Caco-2 (cell line): ENCODE measurements at regions not wholly inside any gene's neighbourhood (a gene's known extent, or its start where the extent isn't known, plus 50 kb on each side); places are given as distances from the start of the nearest gene placed in this dataset.

ENCODE experiments used
- BruUV-seq: library from RNA; stranded (reverse); fragments of 400-500 nt; replicated peaks from 2 replicates; lab custom pipeline; 2021; lab: Mats Ljungman, UMichigan
- CTCF ChIA-PET: fragments of 300-600 bp; sonication (Branson Sonifier 250); formaldehyde crosslinking; loops from one replicate; lab custom pipeline; 2022; ENCODE audit warnings: antibody characterized with exemption; lab: Charles Lee
- POLR2A ChIA-PET: fragments of 300-600 bp; sonication (Branson Sonifier 250); formaldehyde crosslinking; loops from one replicate; lab custom pipeline; 2022; ENCODE audit warnings: antibody characterized with exemption; lab: Charles Lee
- DNase-seq, 2 experiments: peaks; one replicate each; pipeline versions ENCODE4 v3.0.0 to v3.0.0-alpha.2; 2020 to 2022
- H3K27me3 ChIP-seq: replicated peaks from 2 replicates; pipeline ENCODE4 v1.6.0; 2011; ENCODE audit warnings: low read length; ENCODE audit not compliant: control insufficient read depth, insufficient read depth
- H3K36me3 ChIP-seq: 2 replicates; pipeline ENCODE4 v1.5.1; 2011; ENCODE audit warnings: low read length; ENCODE audit not compliant: control insufficient read depth, insufficient read depth
- H3K4me1 ChIP-seq: fragments of 250-450 bp; sonication (Bioruptor Pico); 2 replicates; pipeline ENCODE4 v1.5.1; 2020; ENCODE audit warnings: mild to moderate bottlenecking
- H3K4me3 ChIP-seq: 2 replicates; pipeline ENCODE4 v1.5.1; 2011; ENCODE audit warnings: low read depth, mild to moderate bottlenecking, control low read depth, low read length
- H3K9me3 ChIP-seq: fragments of 250-450 bp; sonication (Bioruptor Pico); 2 replicates; pipeline ENCODE4 v1.5.1; 2020; ENCODE audit warnings: mild to moderate bottlenecking, moderate library complexity
- H3K27ac Mint-ChIP-seq: one replicate; pipeline ENCODE4 v1.8.0; 2022; ENCODE audit warnings: mixed read lengths; ENCODE audit not compliant: unreplicated experiment
- H3K27me3 Mint-ChIP-seq: one replicate; pipeline ENCODE4 v1.8.0; 2022; ENCODE audit warnings: mixed read lengths; ENCODE audit not compliant: insufficient read depth, unreplicated experiment
- H3K36me3 Mint-ChIP-seq: one replicate; pipeline ENCODE4 v1.8.0; 2022; ENCODE audit warnings: mild to moderate bottlenecking, mixed read lengths; ENCODE audit not compliant: insufficient read depth, unreplicated experiment
- H3K4me1 Mint-ChIP-seq: one replicate; pipeline ENCODE4 v1.8.0; 2022; ENCODE audit warnings: low read depth, mixed read lengths; ENCODE audit not compliant: unreplicated experiment
- H3K4me3 Mint-ChIP-seq: one replicate; pipeline ENCODE4 v1.8.0; 2022; ENCODE audit warnings: mild to moderate bottlenecking, moderate library complexity, mixed read lengths; ENCODE audit not compliant: unreplicated experiment
- H3K9me3 Mint-ChIP-seq: one replicate; pipeline ENCODE4 v1.8.0; 2022; ENCODE audit warnings: mixed read lengths; ENCODE audit not compliant: unreplicated experiment
- intact Hi-C: fragments of 100-400 bp; cut with micrococcal nuclease; formaldehyde crosslinking; loops from one replicate; pipeline ENCODE4 v1.10.0; 2022; ENCODE audit not compliant: unreplicated experiment
- TF ChIP-seq, protein P1 (sequence below), 2 experiments: fragments of 200-600 bp in 1 of 2; IDR thresholded peaks; 1 replicate in 1 of 2; 2 replicates in 1 of 2; pipeline versions ENCODE4 v1.5.1 to v1.8.0; 2011 to 2022; ENCODE audit warnings: antibody characterized with exemption in 1 of 2, control low read depth in 1 of 2, inconsistent platforms in 1 of 2, low read depth in 1 of 2, low read length in 1 of 2, mild to moderate bottlenecking in 1 of 2, moderate library complexity in 1 of 2; ENCODE audit not compliant: insufficient read depth in 1 of 2, severe bottlenecking in 1 of 2, unreplicated experiment in 1 of 2

DNA sequence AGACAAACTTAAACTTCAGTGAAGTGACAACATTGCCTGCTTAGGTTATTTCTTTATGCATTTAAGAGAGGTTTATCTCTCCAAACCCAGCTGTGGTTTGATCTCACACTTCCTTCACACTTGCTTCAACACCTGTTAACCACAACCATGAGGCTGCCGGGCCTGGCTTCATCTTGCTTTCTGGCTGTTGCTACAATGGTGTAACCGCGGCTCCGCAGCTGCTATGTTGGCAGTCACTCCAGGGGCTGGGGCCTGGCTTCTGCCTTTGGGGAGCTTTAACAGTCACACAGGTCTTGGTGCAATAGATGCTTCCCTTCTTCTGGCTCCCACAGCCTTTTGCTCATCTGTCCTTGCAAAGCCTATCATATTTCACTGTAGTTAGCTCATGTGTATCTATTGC is 72.9 kb upstream of the MNS1 start:
- ChIA-PET CTCF (no interaction called here), POLR2A (no interaction called here)
- Histone ChIP-seq H3K4me1 (no peaks in the 10 kb centered on the region), H3K36me3 (no peaks in the 10 kb centered on the region), H3K27me3 (no peaks in the 10 kb centered on the region; the same call in 1 of the 2 replicates), H3K4me3 (no peak overlapping the region), H3K9me3 (no peaks in the 10 kb centered on the region)
- H3K9me3 Mint-ChIP-seq = peaks cover 16% of the 10 kb centered on the region
- TF ChIP-seq, protein P1, sequence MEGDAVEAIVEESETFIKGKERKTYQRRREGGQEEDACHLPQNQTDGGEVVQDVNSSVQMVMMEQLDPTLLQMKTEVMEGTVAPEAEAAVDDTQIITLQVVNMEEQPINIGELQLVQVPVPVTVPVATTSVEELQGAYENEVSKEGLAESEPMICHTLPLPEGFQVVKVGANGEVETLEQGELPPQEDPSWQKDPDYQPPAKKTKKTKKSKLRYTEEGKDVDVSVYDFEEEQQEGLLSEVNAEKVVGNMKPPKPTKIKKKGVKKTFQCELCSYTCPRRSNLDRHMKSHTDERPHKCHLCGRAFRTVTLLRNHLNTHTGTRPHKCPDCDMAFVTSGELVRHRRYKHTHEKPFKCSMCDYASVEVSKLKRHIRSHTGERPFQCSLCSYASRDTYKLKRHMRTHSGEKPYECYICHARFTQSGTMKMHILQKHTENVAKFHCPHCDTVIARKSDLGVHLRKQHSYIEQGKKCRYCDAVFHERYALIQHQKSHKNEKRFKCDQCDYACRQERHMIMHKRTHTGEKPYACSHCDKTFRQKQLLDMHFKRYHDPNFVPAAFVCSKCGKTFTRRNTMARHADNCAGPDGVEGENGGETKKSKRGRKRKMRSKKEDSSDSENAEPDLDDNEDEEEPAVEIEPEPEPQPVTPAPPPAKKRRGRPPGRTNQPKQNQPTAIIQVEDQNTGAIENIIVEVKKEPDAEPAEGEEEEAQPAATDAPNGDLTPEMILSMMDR (IDR thresholded peaks at IDR 0.05; ENCODE audit: insufficient read depth in 1 of 2, low read depth in 1 of 2, low read length in 1 of 2, severe bottlenecking in 1 of 2, unreplicated experiment in 1 of 2) = no peak
- no peak for DNase-seq
- no peak overlapping the region for H3K4me3 Mint-ChIP-seq
- no peak overlapping the region for H3K27ac Mint-ChIP-seq
- intact Hi-C loops = no loop called here
- no TSS peak for BruUV-seq
- H3K36me3 Mint-ChIP-seq = peaks cover 3% of the 10 kb centered on the region
- no peaks in the 10 kb centered on the region for H3K4me1 Mint-ChIP-seq
- H3K27me3 Mint-ChIP-seq = peaks cover 4% of the 10 kb centered on the region

DNA sequence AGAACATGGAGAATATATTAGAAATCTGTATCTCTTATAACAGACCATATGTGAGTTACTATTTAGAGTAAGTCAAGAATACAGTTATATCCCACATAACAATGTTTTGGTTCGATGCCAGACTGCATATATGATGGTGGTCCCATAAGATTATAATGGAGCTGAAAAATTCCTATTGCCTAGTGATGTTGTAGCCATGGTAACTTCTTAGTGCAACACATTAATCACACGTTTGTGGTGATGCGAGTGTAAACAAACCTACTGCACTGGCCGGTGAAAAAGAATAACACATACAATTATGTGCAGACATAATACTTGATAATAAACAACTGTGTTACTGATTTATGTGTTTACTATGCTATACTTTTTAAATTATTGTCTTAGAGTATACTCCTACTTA is 69.8 kb upstream of the MNS1 start:
- H3K9me3 Mint-ChIP-seq = peaks cover 7% of the 10 kb centered on the region
- CTCF ChIA-PET = no interaction called here
- H3K4me3 Mint-ChIP-seq = no peak overlapping the region
- TF ChIP-seq, protein P1 (IDR thresholded peaks at IDR 0.05; ENCODE audit: insufficient read depth in 1 of 2, low read depth in 1 of 2, low read length in 1 of 2, severe bottlenecking in 1 of 2, unreplicated experiment in 1 of 2) = no peak
- H3K27ac Mint-ChIP-seq = no peak overlapping the region
- H3K36me3 ChIP-seq = no peaks in the 10 kb centered on the region
- H3K27me3 Mint-ChIP-seq = peaks cover 4% of the 10 kb centered on the region
- no TSS peak for BruUV-seq
- DNase-seq = no peak
- H3K36me3 Mint-ChIP-seq = no peaks in the 10 kb centered on the region
- POLR2A ChIA-PET = no interaction called here
- H3K4me1 Mint-ChIP-seq = no peaks in the 10 kb centered on the region
- no peaks in the 10 kb centered on the region; the same call in 1 of the 2 replicates for H3K27me3 ChIP-seq
- intact Hi-C loops = no loop called here
- H3K9me3 ChIP-seq = no peaks in the 10 kb centered on the region
- no peaks in the 10 kb centered on the region for H3K4me1 ChIP-seq
- H3K4me3 ChIP-seq = no peak overlapping the region

DNA sequence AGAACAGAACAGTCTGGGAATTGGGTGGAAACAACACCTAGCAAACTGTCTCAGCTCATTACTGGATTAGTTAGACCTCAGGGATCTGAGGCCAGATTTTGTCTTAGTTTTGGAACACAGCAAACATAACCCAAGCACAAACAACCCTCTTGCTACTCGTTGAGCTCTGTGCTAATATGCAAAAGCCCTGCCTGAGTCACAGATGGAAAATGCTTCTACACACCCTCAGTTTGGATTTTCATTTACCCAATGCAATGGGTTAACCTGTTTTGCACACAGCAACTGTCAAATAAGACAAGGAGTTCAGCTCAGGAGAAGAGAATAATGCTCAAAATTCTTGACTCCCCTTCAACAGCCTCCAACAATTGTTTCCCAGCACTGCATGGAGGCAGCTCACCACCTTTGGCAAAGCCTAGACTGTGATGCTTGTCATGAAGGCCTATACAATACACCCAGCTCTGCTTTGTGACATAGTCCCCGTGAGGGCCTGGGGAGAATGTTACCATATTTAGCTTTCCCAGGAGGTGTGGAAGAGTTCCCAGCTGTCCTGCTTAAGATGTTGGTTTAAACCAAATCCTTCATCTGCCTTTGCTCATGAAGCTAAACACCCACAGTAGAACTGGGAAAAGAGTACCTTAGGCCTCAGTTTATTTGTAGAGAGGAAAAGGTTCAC is 68.9 kb upstream of the MNS1 start:
- no peaks in the 10 kb centered on the region for H3K9me3 ChIP-seq
- no peak overlapping the region for H3K27ac Mint-ChIP-seq
- no peaks in the 10 kb centered on the region for H3K4me1 ChIP-seq
- POLR2A ChIA-PET = no interaction called here
- no peak overlapping the region for H3K4me3 Mint-ChIP-seq
- intact Hi-C loops = no loop called here
- CTCF ChIA-PET = no interaction called here
- TF ChIP-seq, protein P1 (IDR thresholded peaks at IDR 0.05; ENCODE audit: insufficient read depth in 1 of 2, low read depth in 1 of 2, low read length in 1 of 2, severe bottlenecking in 1 of 2, unreplicated experiment in 1 of 2) = no peak
- DNase-seq = no peak
- H3K9me3 Mint-ChIP-seq = no peaks in the 10 kb centered on the region
- no peaks in the 10 kb centered on the region for H3K36me3 ChIP-seq
- H3K4me1 Mint-ChIP-seq = no peaks in the 10 kb centered on the region
- peaks cover 2% of the 10 kb centered on the region for H3K27me3 Mint-ChIP-seq
- H3K27me3 ChIP-seq = no peaks in the 10 kb centered on the region; the same call in 1 of the 2 replicates
- BruUV-seq = no TSS peak
- no peaks in the 10 kb centered on the region for H3K36me3 Mint-ChIP-seq
- no peak overlapping the region for H3K4me3 ChIP-seq
